Ovary (tissue), 3 donors: ENCODE measurements at regions not wholly inside any gene's neighbourhood (a gene's known extent, or its start where the extent isn't known, plus 50 kb on each side); places are given as distances from the start of the nearest gene placed in this dataset.

Source experiments
- EP300 ChIP-seq: sonication (generic); formaldehyde crosslinking; IDR thresholded peaks from one replicate; pipeline ENCODE4 v1.6.1; 2017; ENCODE audit warnings: antibody characterized with exemption
- POLR2A ChIP-seq: fragments of 450-650 bp; IDR thresholded peaks from one replicate; pipeline ENCODE4 v1.6.1; 2017; ENCODE audit warnings: antibody characterized with exemption, mild to moderate bottlenecking, moderate library complexity
- TF ChIP-seq, protein P1 (sequence below), 3 donors: fragments of 450-650 bp in 2 of 3; fragments of 200-600 bp in 1 of 3; IDR thresholded peaks; one replicate each; pipeline versions ENCODE4 v1.5.1 to v1.8.0; 2016 to 2022; ENCODE audit warnings: antibody characterized with exemption in 3 of 3, mild to moderate bottlenecking in 1 of 3
- donor health status: DM: no; HTN: no; CAD: no.

DNA sequence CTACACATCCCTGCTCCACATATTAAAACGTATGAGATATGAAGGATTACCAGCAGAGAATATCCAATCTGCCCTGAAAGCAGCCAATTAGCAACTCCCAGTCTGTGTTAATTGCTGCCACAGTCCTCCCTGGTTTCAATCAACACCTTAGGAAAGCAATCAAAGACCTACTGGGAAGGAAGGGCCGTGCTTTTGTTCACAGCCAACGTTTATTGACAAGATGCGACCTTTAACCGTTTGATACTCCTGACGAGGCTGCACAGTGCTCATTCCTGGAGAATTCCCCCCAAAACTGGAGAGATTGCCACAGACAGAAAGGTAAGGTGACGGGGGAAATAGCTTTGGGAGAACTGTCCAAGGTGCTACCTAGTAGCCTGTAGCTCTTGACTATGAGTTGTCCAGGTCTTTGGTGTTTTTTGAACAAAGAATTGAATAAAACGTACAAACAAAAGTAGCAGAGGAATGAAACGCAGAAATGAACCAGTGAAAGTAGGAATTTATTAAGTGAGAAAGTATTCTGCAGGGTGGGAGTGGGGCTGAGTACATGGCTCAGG is 596.5 kb downstream of the NLGN4X start:
- TF ChIP-seq, protein P1, sequence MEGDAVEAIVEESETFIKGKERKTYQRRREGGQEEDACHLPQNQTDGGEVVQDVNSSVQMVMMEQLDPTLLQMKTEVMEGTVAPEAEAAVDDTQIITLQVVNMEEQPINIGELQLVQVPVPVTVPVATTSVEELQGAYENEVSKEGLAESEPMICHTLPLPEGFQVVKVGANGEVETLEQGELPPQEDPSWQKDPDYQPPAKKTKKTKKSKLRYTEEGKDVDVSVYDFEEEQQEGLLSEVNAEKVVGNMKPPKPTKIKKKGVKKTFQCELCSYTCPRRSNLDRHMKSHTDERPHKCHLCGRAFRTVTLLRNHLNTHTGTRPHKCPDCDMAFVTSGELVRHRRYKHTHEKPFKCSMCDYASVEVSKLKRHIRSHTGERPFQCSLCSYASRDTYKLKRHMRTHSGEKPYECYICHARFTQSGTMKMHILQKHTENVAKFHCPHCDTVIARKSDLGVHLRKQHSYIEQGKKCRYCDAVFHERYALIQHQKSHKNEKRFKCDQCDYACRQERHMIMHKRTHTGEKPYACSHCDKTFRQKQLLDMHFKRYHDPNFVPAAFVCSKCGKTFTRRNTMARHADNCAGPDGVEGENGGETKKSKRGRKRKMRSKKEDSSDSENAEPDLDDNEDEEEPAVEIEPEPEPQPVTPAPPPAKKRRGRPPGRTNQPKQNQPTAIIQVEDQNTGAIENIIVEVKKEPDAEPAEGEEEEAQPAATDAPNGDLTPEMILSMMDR (IDR thresholded peaks at IDR 0.05): no peak
- TF ChIP-seq POLR2A: no peak
- TF ChIP-seq EP300: no peak
